SK-N-SH (cell line): ENCODE measurements at regions not wholly inside any gene's neighbourhood (a gene's known extent, or its start where the extent isn't known, plus 50 kb on each side); places are given as distances from the start of the nearest gene placed in this dataset.

Experiments
- CHD2 ChIP-seq: fragments of 150-350 bp; IDR thresholded peaks from 2 replicates; pipeline ENCODE4 v1.6.1; 2018; ENCODE audit warnings: low read length; ENCODE audit not compliant: partially characterized antibody
- EZH2phosphoT487 ChIP-seq: fragments of 200-600 bp; sonication (generic); IDR thresholded peaks from 2 replicates; pipeline ENCODE4 v1.6.1; 2017; ENCODE audit warnings: low read depth, mixed run types, mild to moderate bottlenecking, antibody characterized with exemption, moderate library complexity, borderline replicate concordance
- GABPA ChIP-seq: IDR thresholded peaks from 2 replicates; pipeline ENCODE4 v1.4.0; 2012; ENCODE audit warnings: low read depth, mild to moderate bottlenecking
- JUND ChIP-seq: IDR thresholded peaks from 2 replicates; pipeline ENCODE4 v1.4.0; 2012
- MEF2A ChIP-seq: IDR thresholded peaks from 2 replicates; pipeline ENCODE4 v1.4.0; 2012; ENCODE audit warnings: low read depth, borderline replicate concordance
- NFIC ChIP-seq: IDR thresholded peaks from 2 replicates; pipeline ENCODE4 v1.4.0; 2012; ENCODE audit warnings: borderline replicate concordance
- NRF1 ChIP-seq: IDR thresholded peaks from 2 replicates; pipeline ENCODE4 v1.6.1; 2012; ENCODE audit warnings: low read depth, mild to moderate bottlenecking, low read length
- POLR2AphosphoS5 ChIP-seq: IDR thresholded peaks from 2 replicates; pipeline ENCODE4 v1.6.1; 2012; ENCODE audit warnings: low read depth, low read length
- RCOR1 ChIP-seq: fragments of 150-350 bp; IDR thresholded peaks from 2 replicates; pipeline ENCODE4 v1.6.1; 2017; ENCODE audit warnings: antibody characterized with exemption, low read length
- TAF1 ChIP-seq: IDR thresholded peaks from 2 replicates; pipeline ENCODE4 v1.6.1; 2012; ENCODE audit warnings: low read depth, mild to moderate bottlenecking, low read length, moderate library complexity, borderline replicate concordance
- TCF12 ChIP-seq: IDR thresholded peaks from 2 replicates; pipeline ENCODE4 v1.4.0; 2012
- TEAD4 ChIP-seq: IDR thresholded peaks from 2 replicates; pipeline ENCODE4 v1.4.0; 2012; ENCODE audit warnings: mild to moderate bottlenecking, borderline replicate concordance; ENCODE audit not compliant: insufficient read depth
- TF ChIP-seq, protein P1 (sequence below): fragments of 200-600 bp; sonication (generic); IDR thresholded peaks from 2 replicates; pipeline ENCODE4 v1.6.1; 2017; ENCODE audit warnings: antibody characterized with exemption, mild to moderate bottlenecking, moderate library complexity
- TF ChIP-seq, protein P2 (sequence below): fragments of 150-350 bp; IDR thresholded peaks from 2 replicates; pipeline ENCODE4 v1.6.1; 2017; ENCODE audit warnings: antibody characterized with exemption, low read length, low read depth, borderline replicate concordance

DNA sequence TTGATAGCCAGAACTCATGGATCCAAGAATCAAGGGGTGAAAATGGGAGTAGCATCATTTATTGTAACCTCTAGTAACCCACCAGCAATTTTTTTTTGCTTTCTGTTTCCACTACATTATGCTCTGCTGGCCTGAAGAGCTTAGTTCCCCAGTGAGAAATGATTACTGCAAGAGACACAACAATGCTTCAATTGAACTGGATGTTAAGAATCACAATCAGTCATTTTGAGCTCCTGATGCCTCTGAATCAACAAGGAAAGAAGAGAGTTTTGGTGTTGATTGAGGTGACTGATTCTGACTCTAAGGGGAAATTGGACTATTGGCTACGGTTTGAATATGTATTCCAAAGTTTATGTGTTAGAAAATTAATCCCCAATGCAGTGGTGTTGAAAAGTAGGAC, 1084.4 kb downstream of the SLITRK1 start:
- TF ChIP-seq CHD2, result no peak
- TF ChIP-seq TCF12, result no peak
- TF ChIP-seq POLR2AphosphoS5, result no peak
- TF ChIP-seq GABPA, result no peak
- TF ChIP-seq TAF1, result no peak
- TF ChIP-seq, protein P1, sequence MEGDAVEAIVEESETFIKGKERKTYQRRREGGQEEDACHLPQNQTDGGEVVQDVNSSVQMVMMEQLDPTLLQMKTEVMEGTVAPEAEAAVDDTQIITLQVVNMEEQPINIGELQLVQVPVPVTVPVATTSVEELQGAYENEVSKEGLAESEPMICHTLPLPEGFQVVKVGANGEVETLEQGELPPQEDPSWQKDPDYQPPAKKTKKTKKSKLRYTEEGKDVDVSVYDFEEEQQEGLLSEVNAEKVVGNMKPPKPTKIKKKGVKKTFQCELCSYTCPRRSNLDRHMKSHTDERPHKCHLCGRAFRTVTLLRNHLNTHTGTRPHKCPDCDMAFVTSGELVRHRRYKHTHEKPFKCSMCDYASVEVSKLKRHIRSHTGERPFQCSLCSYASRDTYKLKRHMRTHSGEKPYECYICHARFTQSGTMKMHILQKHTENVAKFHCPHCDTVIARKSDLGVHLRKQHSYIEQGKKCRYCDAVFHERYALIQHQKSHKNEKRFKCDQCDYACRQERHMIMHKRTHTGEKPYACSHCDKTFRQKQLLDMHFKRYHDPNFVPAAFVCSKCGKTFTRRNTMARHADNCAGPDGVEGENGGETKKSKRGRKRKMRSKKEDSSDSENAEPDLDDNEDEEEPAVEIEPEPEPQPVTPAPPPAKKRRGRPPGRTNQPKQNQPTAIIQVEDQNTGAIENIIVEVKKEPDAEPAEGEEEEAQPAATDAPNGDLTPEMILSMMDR, result no peak
- no peak for TF ChIP-seq MEF2A
- no peak for TF ChIP-seq NRF1
- TF ChIP-seq EZH2phosphoT487, result no peak
- no peak for TF ChIP-seq TEAD4
- no peak for TF ChIP-seq JUND
- no peak for TF ChIP-seq RCOR1
- TF ChIP-seq, protein P2, sequence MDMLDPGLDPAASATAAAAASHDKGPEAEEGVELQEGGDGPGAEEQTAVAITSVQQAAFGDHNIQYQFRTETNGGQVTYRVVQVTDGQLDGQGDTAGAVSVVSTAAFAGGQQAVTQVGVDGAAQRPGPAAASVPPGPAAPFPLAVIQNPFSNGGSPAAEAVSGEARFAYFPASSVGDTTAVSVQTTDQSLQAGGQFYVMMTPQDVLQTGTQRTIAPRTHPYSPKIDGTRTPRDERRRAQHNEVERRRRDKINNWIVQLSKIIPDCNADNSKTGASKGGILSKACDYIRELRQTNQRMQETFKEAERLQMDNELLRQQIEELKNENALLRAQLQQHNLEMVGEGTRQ, result no peak
- TF ChIP-seq NFIC, result no peak
